SK-N-SH treated with all-trans-retinoic acid at 6 μM for 48 hours (cell line): ENCODE measurements at regions not wholly inside any gene's neighbourhood (a gene's known extent, or its start where the extent isn't known, plus 50 kb on each side); places are given as distances from the start of the nearest gene placed in this dataset.

Source experiments
- ATAC-seq: fragments of 200-7000 bp; cut with Tn5 transposase; 3 replicates; pipeline ENCODE4 v1.9.1; 2020; ENCODE audit warnings: mild to moderate bottlenecking, moderate library complexity
- ARNTL ChIP-seq: fragments of 450-650 bp; formaldehyde crosslinking; IDR thresholded peaks from 2 replicates; pipeline ENCODE4 v1.5.0; 2020; ENCODE audit warnings: low read depth, mild to moderate bottlenecking, moderate library complexity, borderline replicate concordance
- BACH2 ChIP-seq: fragments of 250-450 bp; sonication (Bioruptor Pico); IDR thresholded peaks from 2 replicates; pipeline ENCODE4 v1.9.0; 2021; ENCODE audit warnings: mild to moderate bottlenecking, borderline replicate concordance
- CREB5 ChIP-seq: fragments of 250-450 bp; sonication (Bioruptor Pico); IDR thresholded peaks from 2 replicates; pipeline ENCODE4 v1.5.1; 2020; ENCODE audit warnings: low read depth, mild to moderate bottlenecking, moderate library complexity
- CSDC2 ChIP-seq: fragments of 250-450 bp; sonication (Bioruptor Pico); IDR thresholded peaks from 2 replicates; pipeline ENCODE4 v1.5.0; 2020; ENCODE audit warnings: mild to moderate bottlenecking, moderate library complexity
- ESRRG ChIP-seq: fragments of 250-450 bp; sonication (Bioruptor Pico); IDR thresholded peaks from 2 replicates; pipeline ENCODE4 v1.6.1; 2021; ENCODE audit warnings: mild to moderate bottlenecking
- GLIS3 ChIP-seq: fragments of 250-450 bp; sonication (Bioruptor Pico); IDR thresholded peaks from 2 replicates; pipeline ENCODE4 v1.5.0; 2020; ENCODE audit warnings: mild to moderate bottlenecking, moderate library complexity
- ISL1 ChIP-seq: fragments of 250-450 bp; sonication (Bioruptor Pico); IDR thresholded peaks from 2 replicates; pipeline ENCODE4 v2.1.2; 2022; ENCODE audit warnings: mild to moderate bottlenecking, moderate library complexity
- PATZ1 ChIP-seq: fragments of 250-450 bp; sonication (Bioruptor Pico); IDR thresholded peaks from 2 replicates; pipeline ENCODE4 v1.8.0; 2020; ENCODE audit warnings: mild to moderate bottlenecking, moderate library complexity, borderline replicate concordance
- POU6F1 ChIP-seq: fragments of 250-450 bp; sonication (Bioruptor Pico); IDR thresholded peaks from 2 replicates; pipeline ENCODE4 v1.8.0; 2021; ENCODE audit warnings: low read depth, mild to moderate bottlenecking, moderate library complexity, borderline replicate concordance
- PPARA ChIP-seq: fragments of 250-450 bp; sonication (Bioruptor Pico); IDR thresholded peaks from 2 replicates; pipeline ENCODE4 v1.5.0; 2020; ENCODE audit warnings: mild to moderate bottlenecking, borderline replicate concordance
- RARB ChIP-seq: fragments of 250-450 bp; sonication (Bioruptor Pico); IDR thresholded peaks from 2 replicates; pipeline ENCODE4 v1.8.0; 2021; ENCODE audit warnings: mild to moderate bottlenecking, moderate library complexity
- SNAI2 ChIP-seq: fragments of 250-450 bp; sonication (Bioruptor Pico); IDR thresholded peaks from 2 replicates; pipeline ENCODE4 v1.5.0; 2020; ENCODE audit warnings: mild to moderate bottlenecking, moderate library complexity
- TCF4 ChIP-seq: fragments of 250-450 bp; sonication (Bioruptor Pico); IDR thresholded peaks from 2 replicates; pipeline ENCODE4 v1.8.0; 2021; ENCODE audit warnings: mild to moderate bottlenecking, moderate library complexity, borderline replicate concordance
- TOX ChIP-seq: fragments of 250-450 bp; sonication (Bioruptor Pico); IDR thresholded peaks from 2 replicates; pipeline ENCODE4 v1.8.0; 2021; ENCODE audit warnings: mild to moderate bottlenecking, moderate library complexity, borderline replicate concordance
- TSHZ2 ChIP-seq: fragments of 250-450 bp; sonication (Bioruptor Pico); IDR thresholded peaks from 2 replicates; pipeline ENCODE4 v1.5.0; 2020; ENCODE audit warnings: mild to moderate bottlenecking, moderate library complexity
- ZC3H10 ChIP-seq: fragments of 250-450 bp; sonication (Bioruptor Pico); IDR thresholded peaks from 2 replicates; pipeline ENCODE4 v1.5.1; 2021; ENCODE audit warnings: mild to moderate bottlenecking, moderate library complexity
- ZFP30 ChIP-seq: fragments of 450-650 bp; formaldehyde crosslinking; IDR thresholded peaks from 2 replicates; pipeline ENCODE4 v1.5.0; 2022; ENCODE audit warnings: mild to moderate bottlenecking, moderate library complexity
- ZNF70 ChIP-seq: fragments of 450-650 bp; formaldehyde crosslinking; IDR thresholded peaks from 2 replicates; pipeline ENCODE4 v1.5.0; 2020; ENCODE audit warnings: mild to moderate bottlenecking, moderate library complexity
- ZNF8 ChIP-seq: fragments of 450-650 bp; formaldehyde crosslinking; IDR thresholded peaks from 2 replicates; pipeline ENCODE4 v1.5.0; 2020; ENCODE audit warnings: mild to moderate bottlenecking, moderate library complexity

- no peak for ATAC-seq
Observed at GRCh38 chr10:62550173-62550572, 176.0 kb downstream of the ZNF365 start.

GRCh38 chr10:62554632-62555199 lies 180.5 kb downstream of the ZNF365 start:
- ATAC-seq: peak; percentile 93
- TF ChIP-seq TOX (CRISPR knock-in tag) (no peak), ZFP30 (CRISPR knock-in tag) (no peak), GLIS3 (CRISPR knock-in tag) (no peak), POU6F1 (CRISPR knock-in tag) (no peak), ESRRG (CRISPR knock-in tag) (no peak), CREB5 (CRISPR knock-in tag) (no peak), ISL1 (CRISPR knock-in tag) (no peak)

More at GRCh38 chr10:62550173-62550572, 176.0 kb downstream of the ZNF365 start:
- TF ChIP-seq RARB (CRISPR knock-in tag) (no peak), TCF4 (no peak), TSHZ2 (CRISPR knock-in tag) (no peak), ESRRG (CRISPR knock-in tag) (no peak), ZFP30 (CRISPR knock-in tag) (no peak), ZNF8 (CRISPR knock-in tag) (no peak), ISL1 (CRISPR knock-in tag) (no peak), POU6F1 (CRISPR knock-in tag) (no peak), ZNF70 (no peak), SNAI2 (CRISPR knock-in tag) (no peak), PPARA (CRISPR knock-in tag) (no peak), ZC3H10 (CRISPR knock-in tag) (no peak)

- ATAC-seq: no peak
- TF ChIP-seq SNAI2 (CRISPR knock-in tag) (no peak), POU6F1 (CRISPR knock-in tag) (no peak), TCF4 (no peak), PATZ1 (CRISPR knock-in tag) (no peak), CSDC2 (CRISPR knock-in tag) (no peak), CREB5 (CRISPR knock-in tag) (no peak), ZFP30 (CRISPR knock-in tag) (no peak), GLIS3 (CRISPR knock-in tag) (no peak), TSHZ2 (CRISPR knock-in tag) (no peak), BACH2 (CRISPR knock-in tag) (no peak), ZNF8 (CRISPR knock-in tag) (no peak), ARNTL (CRISPR knock-in tag) (no peak)
Observed at GRCh38 chr10:62559481-62560200, 185.5 kb downstream of the ZNF365 start.
